Omental fat pad (tissue), 3 donors: ENCODE measurements at regions not wholly inside any gene's neighbourhood (a gene's known extent, or its start where the extent isn't known, plus 50 kb on each side); places are given as distances from the start of the nearest gene placed in this dataset.

Experiments used
- ATAC-seq: fragments of 150-250 bp; one replicate; pipeline ENCODE4 v1.9.1; 2016; ENCODE audit warnings: mild to moderate bottlenecking, moderate library complexity; ENCODE audit not compliant: low FRiP score
- DNase-seq: peaks from one replicate; pipeline ENCODE4 v3.0.0-alpha.2; 2019; ENCODE audit warnings: low spot score
- TF ChIP-seq, protein P1 (sequence below), 3 donors: fragments of 450-650 bp; IDR thresholded peaks; one replicate each; pipeline ENCODE4 v1.5.1; 2016 to 2017; ENCODE audit warnings: antibody characterized with exemption in 3 of 3, mild to moderate bottlenecking in 3 of 3, moderate library complexity in 2 of 3

DNA sequence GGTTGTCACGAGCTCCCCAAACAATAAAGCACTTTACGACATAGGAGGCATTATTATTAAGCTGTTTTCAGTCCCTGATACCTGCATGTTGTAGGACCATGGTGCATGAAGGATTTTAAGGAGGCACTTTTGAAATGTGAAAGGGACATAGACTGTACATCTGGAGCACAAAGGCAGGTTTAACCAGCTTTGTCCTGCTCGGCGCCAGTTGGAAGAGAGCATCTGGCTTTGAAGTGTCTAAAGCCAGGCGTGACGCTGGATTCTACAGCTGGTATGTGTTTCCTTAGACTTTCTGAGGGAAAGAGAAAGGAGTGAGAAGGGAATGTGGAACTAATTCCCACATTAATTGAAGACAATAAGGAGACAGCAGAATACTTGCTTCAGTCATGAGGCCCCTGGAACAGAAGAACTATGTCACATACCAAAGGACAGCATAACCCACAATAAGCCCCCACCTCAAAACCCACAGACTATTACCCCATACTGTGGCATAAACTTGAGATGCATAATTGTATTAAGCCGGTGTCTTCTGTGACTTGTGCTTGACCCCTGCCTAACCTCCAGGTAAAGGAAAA, 381.0 kb upstream of the MEX3C start:
- DNase-seq (no peak), ATAC-seq (no peak)
- TF ChIP-seq, protein P1, sequence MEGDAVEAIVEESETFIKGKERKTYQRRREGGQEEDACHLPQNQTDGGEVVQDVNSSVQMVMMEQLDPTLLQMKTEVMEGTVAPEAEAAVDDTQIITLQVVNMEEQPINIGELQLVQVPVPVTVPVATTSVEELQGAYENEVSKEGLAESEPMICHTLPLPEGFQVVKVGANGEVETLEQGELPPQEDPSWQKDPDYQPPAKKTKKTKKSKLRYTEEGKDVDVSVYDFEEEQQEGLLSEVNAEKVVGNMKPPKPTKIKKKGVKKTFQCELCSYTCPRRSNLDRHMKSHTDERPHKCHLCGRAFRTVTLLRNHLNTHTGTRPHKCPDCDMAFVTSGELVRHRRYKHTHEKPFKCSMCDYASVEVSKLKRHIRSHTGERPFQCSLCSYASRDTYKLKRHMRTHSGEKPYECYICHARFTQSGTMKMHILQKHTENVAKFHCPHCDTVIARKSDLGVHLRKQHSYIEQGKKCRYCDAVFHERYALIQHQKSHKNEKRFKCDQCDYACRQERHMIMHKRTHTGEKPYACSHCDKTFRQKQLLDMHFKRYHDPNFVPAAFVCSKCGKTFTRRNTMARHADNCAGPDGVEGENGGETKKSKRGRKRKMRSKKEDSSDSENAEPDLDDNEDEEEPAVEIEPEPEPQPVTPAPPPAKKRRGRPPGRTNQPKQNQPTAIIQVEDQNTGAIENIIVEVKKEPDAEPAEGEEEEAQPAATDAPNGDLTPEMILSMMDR (IDR thresholded peaks at IDR 0.05): no peak

- DNase-seq (no peak), ATAC-seq (no peak)
- TF ChIP-seq, protein P1 (IDR thresholded peaks at IDR 0.05): no peak
Observed at GRCh38 chr18:51580580-51580979, 383.1 kb upstream of the MEX3C start.

DNA sequence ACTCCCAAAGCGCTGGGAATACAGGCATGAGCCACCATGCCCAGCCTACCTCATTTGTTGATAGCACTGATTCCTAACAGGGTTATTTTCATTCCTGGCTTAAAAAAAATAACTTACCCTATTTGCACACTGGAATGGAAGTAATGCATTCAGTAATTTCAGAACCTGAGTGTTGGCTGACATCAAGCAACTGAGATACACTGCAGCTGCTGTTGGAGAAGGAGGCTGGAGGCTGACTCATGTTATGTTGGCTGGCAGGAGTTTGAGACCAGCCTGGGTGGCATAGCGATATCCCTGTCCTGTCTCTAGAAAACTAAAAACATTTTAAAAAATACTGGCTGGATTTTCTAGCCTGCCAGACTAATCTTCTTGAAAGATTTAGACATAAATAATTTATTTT, 385.1 kb upstream of the MEX3C start:
- no peak for ATAC-seq
- no peak for DNase-seq
- TF ChIP-seq, protein P1 (IDR thresholded peaks at IDR 0.05): no peak

DNA sequence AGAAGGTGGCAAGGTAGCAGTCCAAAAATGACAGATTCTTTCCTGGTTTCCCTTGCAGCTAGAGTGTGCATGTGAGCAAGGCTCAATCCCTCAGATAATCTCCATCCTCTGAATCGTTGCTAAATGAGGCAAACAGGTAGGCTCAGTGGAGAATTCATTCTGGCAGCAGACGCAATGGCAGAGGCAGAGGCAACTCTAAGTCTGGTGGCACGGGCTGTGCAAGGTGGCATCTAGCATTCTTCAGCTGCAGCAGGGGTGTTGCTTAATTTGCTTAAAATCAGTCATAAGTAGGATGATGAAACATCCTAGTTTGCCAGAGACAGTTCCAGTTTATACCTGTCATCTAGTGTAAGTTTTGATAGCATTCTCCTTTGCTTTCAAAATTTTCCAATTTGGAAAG, 391.1 kb upstream of the MEX3C start:
- DNase-seq (no peak), ATAC-seq (no peak)
- TF ChIP-seq, protein P1 (IDR thresholded peaks at IDR 0.05): no peak

DNA sequence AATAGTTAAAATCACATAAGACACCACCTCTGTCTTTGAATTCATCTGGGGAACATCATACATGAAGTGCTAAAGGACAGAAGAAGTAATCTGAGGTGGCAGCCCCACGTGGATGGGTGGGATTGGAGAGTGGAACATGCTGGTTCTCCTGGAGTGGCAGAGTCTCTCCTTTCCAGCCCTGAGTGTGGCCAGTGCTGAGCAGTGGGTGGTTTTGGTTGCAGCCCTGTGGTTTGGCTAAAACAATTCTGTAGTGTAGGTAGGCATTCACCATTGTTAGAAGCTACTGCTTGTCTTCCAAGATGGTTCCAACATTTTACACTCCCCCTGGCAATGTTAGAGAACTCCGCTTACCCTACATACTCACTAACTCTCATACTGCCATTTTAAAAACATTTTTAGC, 396.4 kb upstream of the MEX3C start:
- TF ChIP-seq, protein P1 (IDR thresholded peaks at IDR 0.05): no peak
- DNase-seq (no peak), ATAC-seq (no peak)

DNA sequence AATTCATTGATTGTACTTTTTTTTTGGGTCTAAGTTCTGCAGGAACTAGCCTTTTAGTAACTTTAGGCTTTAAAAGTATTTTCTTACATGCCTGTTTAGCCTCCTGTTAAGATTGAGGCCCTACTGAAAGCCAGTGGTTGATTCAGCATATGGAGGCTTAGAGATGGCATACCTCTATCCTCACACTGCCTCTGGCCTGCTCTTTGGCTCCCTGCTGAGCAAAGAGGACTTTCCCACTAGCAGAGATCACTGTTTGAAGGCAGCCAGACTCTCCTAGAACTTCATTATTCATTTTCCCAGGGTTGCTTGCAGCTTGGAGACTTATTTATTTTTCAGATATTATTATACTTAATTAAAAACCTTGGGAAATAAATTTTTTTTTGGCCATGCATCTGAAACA, 405.6 kb upstream of the MEX3C start:
- TF ChIP-seq, protein P1 (IDR thresholded peaks at IDR 0.05): no peak
- DNase-seq (no peak), ATAC-seq (no peak)

DNA sequence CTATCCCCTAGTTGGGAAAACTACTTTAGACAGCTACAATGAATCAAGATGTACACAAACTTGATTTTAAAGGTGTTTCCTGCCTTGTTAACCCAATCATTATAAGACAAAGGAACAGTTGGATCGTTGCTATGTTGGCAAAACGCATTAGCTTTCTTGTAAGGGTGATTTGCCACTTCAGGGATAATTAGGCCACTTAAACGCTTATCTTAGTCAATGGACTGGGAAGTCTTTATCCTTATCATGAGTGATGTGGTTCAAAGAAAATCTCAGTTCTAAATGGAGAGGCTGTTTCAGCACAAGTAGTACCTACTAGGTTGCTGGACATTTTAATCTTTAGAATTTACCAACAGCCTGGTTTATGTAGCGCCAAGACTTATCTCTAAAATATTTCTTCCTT, 406.1 kb upstream of the MEX3C start:
- TF ChIP-seq, protein P1 (IDR thresholded peaks at IDR 0.05): no peak
- DNase-seq (no peak), ATAC-seq (no peak)
